Panc1 (cell line): ENCODE measurements at regions not wholly inside any gene's neighbourhood (a gene's known extent, or its start where the extent isn't known, plus 50 kb on each side); places are given as distances from the start of the nearest gene placed in this dataset.

ENCODE experiments used
- ATAC-seq: fragments of 200-7000 bp; cut with Tn5 transposase; 2 replicates; pipeline ENCODE4 v1.9.1; 2020; ENCODE audit warnings: mild to moderate bottlenecking, moderate library complexity
- BruUV-seq: library from RNA; stranded (reverse); fragments of 400-500 nt; replicated peaks from 2 replicates; lab custom pipeline; 2021; lab: Mats Ljungman, UMichigan
- CTCF ChIA-PET: fragments of 300-600 bp; sonication (Branson Sonifier 250); formaldehyde crosslinking; loops from one replicate; lab custom pipeline; 2022; ENCODE audit warnings: antibody characterized with exemption; lab: Charles Lee
- POLR2A ChIA-PET: fragments of 300-600 bp; sonication (Branson Sonifier 250); formaldehyde crosslinking; loops from one replicate; lab custom pipeline; 2022; ENCODE audit warnings: antibody characterized with exemption; lab: Charles Lee
- DNase-seq: peaks from one replicate; pipeline ENCODE4 v3.0.0-alpha.2; 2010; ENCODE audit warnings: low read depth, low spot score
- H3K27ac ChIP-seq: 2 replicates; pipeline ENCODE4 v1.5.1; 2011; ENCODE audit warnings: mild to moderate bottlenecking, low read length, inconsistent platforms
- H3K27me3 ChIP-seq: fragments of 200-500 bp; sonication (Bioruptor generic); 2 replicates; pipeline ENCODE4 v1.6.0; 2014; ENCODE audit warnings: low read length, inconsistent platforms; ENCODE audit not compliant: control insufficient read depth, insufficient read depth
- H3K36me3 ChIP-seq: fragments of 200-500 bp; sonication (Bioruptor generic); 2 replicates; pipeline ENCODE4 v1.5.1; 2014; ENCODE audit warnings: inconsistent platforms, mild to moderate bottlenecking, low read length, moderate library complexity; ENCODE audit not compliant: control insufficient read depth, insufficient read depth
- H3K4me1 ChIP-seq: 2 replicates; pipeline ENCODE4 v1.5.1; 2011; ENCODE audit warnings: inconsistent platforms, mild to moderate bottlenecking, low read length, moderate library complexity; ENCODE audit not compliant: control insufficient read depth, insufficient read depth
- H3K4me3 ChIP-seq, 2 experiments: 2 replicates each; pipeline ENCODE4 v1.5.1; 2011 to 2012; ENCODE audit warnings: low read depth in 2 of 2, low read length in 2 of 2, mild to moderate bottlenecking in 2 of 2, inconsistent platforms in 1 of 2, moderate library complexity in 1 of 2
- H3K9me3 ChIP-seq: fragments of 200-500 bp; sonication (Bioruptor generic); 2 replicates; pipeline ENCODE4 v1.5.1; 2014; ENCODE audit warnings: low read depth, mild to moderate bottlenecking, inconsistent platforms, low read length, moderate library complexity; ENCODE audit not compliant: control insufficient read depth, insufficient read depth
- POLR2AphosphoS5 ChIP-seq: IDR thresholded peaks from 2 replicates; pipeline ENCODE4 v1.6.1; 2012; ENCODE audit warnings: mild to moderate bottlenecking, low read depth, low read length, moderate library complexity
- SIN3A ChIP-seq: IDR thresholded peaks from 2 replicates; pipeline ENCODE4 v1.6.1; 2012; ENCODE audit warnings: low read depth, mild to moderate bottlenecking, low read length, moderate library complexity, borderline replicate concordance; ENCODE audit not compliant: insufficient read depth
- TCF7L2 ChIP-seq: IDR thresholded peaks from 2 replicates; pipeline ENCODE4 v1.6.1; 2011; ENCODE audit warnings: mild to moderate bottlenecking, low read depth, low read length, inconsistent platforms
- in situ Hi-C: cut with HindIII; loops from 2 replicates; pipeline ENCODE4 v1.10.0; 2016; ENCODE audit warnings: low sequenced_read_pairs, low pct_unique_long_range_greater_than_20kb
- intact Hi-C: fragments of 100-400 bp; cut with micrococcal nuclease; formaldehyde crosslinking; loops from one replicate; pipeline ENCODE4 v1.10.0; 2022; ENCODE audit not compliant: unreplicated experiment
- TF ChIP-seq, protein P1 (sequence below), 2 experiments: IDR thresholded peaks; 2 replicates each; pipeline ENCODE4 v1.6.1; 2011 to 2012; ENCODE audit warnings: low read depth in 2 of 2, control low read depth in 1 of 2, low read length in 1 of 2, mild to moderate bottlenecking in 1 of 2, moderate library complexity in 1 of 2; ENCODE audit not compliant: insufficient read depth in 1 of 2
- TF ChIP-seq, protein P2 (sequence below): fragments of 450-650 bp; IDR thresholded peaks from 2 replicates; pipeline ENCODE4 v1.5.1; 2017; ENCODE audit warnings: mild to moderate bottlenecking

DNA sequence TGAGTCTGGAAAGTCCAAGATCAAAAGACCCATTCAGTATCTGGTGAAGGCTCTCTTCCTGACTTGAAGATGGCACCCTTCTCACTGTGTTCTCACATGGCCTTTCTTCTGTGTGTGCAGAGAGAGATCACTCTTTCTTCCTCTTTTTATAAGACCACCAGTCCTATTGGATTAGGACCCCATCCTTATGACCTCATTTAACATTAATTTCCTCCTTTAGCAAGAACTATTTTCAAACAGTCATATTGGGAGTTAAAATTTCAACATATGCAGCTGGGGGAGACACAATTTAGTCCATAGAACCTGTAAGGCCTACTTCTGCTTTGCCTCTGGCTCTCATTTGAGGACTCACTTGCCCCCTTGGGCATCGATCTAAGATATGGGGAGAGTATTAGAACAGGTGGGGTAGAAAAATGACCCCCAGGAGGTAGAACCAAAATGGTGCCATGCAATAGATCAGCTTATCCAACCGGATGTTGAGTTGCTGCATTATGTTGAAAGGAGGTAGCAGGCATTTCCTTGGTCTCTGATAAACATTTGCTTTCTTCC, 78.4 kb upstream of the ATXN1 start:
- no peak for TF ChIP-seq POLR2AphosphoS5
- no peak for TF ChIP-seq TCF7L2
- TF ChIP-seq, protein P1, sequence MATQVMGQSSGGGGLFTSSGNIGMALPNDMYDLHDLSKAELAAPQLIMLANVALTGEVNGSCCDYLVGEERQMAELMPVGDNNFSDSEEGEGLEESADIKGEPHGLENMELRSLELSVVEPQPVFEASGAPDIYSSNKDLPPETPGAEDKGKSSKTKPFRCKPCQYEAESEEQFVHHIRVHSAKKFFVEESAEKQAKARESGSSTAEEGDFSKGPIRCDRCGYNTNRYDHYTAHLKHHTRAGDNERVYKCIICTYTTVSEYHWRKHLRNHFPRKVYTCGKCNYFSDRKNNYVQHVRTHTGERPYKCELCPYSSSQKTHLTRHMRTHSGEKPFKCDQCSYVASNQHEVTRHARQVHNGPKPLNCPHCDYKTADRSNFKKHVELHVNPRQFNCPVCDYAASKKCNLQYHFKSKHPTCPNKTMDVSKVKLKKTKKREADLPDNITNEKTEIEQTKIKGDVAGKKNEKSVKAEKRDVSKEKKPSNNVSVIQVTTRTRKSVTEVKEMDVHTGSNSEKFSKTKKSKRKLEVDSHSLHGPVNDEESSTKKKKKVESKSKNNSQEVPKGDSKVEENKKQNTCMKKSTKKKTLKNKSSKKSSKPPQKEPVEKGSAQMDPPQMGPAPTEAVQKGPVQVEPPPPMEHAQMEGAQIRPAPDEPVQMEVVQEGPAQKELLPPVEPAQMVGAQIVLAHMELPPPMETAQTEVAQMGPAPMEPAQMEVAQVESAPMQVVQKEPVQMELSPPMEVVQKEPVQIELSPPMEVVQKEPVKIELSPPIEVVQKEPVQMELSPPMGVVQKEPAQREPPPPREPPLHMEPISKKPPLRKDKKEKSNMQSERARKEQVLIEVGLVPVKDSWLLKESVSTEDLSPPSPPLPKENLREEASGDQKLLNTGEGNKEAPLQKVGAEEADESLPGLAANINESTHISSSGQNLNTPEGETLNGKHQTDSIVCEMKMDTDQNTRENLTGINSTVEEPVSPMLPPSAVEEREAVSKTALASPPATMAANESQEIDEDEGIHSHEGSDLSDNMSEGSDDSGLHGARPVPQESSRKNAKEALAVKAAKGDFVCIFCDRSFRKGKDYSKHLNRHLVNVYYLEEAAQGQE (IDR thresholded peaks at IDR 0.05; ENCODE audit: insufficient read depth in 1 of 2, low read depth in 2 of 2, low read length in 1 of 2), result no peak
- Histone ChIP-seq H3K9me3 (no peaks in the 10 kb centered on the region), H3K4me1 (no peaks in the 10 kb centered on the region), H3K36me3 (no peaks in the 10 kb centered on the region), H3K27me3 (no peaks in the 10 kb centered on the region), H3K4me3 (no peak overlapping the region), H3K27ac (no peak overlapping the region)
- ATAC-seq (no peak), DNase-seq (no peak)
- POLR2A ChIA-PET, result no interaction called here
- CTCF ChIA-PET, result no interaction called here
- intact Hi-C loops (no loop called here), in situ Hi-C loops (no loop called here)
- BruUV-seq, result no TSS peak

DNA sequence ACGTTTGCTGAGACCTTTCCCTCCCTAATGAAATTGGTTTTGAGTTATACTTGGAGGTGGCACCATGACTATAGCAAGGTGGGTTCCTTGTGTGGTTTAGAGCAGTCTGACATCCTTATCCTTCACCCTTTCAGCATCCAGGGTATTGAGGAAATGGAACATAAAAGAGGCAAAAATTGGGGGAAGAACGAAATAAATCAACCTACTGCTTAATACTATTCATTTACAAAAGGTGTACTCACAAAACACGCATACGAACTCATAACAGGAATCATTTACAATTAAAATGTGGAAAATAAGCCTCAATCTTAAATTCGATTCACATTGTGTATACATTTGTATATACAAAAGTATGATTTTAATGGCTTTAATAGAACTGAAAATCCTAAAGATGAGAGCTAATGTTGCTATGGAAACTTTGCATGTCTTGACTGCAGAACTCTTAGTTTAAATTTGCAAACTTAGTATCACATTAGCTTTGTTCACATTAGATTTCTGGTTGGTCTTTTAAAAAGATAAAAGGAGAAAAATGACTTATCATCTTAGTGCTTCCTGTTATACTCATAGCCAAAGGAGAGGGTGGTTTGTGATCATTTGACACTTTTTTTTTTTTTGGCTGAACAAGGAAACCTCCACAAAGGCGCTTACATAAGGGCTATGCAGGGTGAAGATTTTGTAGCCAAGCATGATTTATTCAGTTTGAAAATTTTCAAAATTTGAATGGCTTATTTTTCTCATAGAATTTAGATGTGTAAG, 76.1 kb upstream of the ATXN1 start:
- H3K27ac ChIP-seq, result no peak overlapping the region
- ATAC-seq, result no peak
- POLR2A ChIA-PET, result no interaction called here
- no peaks in the 10 kb centered on the region for H3K9me3 ChIP-seq
- H3K27me3 ChIP-seq, result no peaks in the 10 kb centered on the region
- DNase-seq, result no peak
- BruUV-seq, result no TSS peak
- in situ Hi-C loops (no loop called here), intact Hi-C loops (no loop called here)
- CTCF ChIA-PET, result interaction anchor here (0.6 kb wide), 1 partner anchor 548 kb away, joined by 3 read pairs; no protein-coding TSS in a partner anchor
- H3K4me1 ChIP-seq, result no peaks in the 10 kb centered on the region
- TF ChIP-seq POLR2AphosphoS5 (no peak), SIN3A (no peak), TCF7L2 (no peak)
- TF ChIP-seq, protein P1 (IDR thresholded peaks at IDR 0.05; ENCODE audit: insufficient read depth in 1 of 2, low read depth in 2 of 2, low read length in 1 of 2), result no peak
- TF ChIP-seq, protein P2, sequence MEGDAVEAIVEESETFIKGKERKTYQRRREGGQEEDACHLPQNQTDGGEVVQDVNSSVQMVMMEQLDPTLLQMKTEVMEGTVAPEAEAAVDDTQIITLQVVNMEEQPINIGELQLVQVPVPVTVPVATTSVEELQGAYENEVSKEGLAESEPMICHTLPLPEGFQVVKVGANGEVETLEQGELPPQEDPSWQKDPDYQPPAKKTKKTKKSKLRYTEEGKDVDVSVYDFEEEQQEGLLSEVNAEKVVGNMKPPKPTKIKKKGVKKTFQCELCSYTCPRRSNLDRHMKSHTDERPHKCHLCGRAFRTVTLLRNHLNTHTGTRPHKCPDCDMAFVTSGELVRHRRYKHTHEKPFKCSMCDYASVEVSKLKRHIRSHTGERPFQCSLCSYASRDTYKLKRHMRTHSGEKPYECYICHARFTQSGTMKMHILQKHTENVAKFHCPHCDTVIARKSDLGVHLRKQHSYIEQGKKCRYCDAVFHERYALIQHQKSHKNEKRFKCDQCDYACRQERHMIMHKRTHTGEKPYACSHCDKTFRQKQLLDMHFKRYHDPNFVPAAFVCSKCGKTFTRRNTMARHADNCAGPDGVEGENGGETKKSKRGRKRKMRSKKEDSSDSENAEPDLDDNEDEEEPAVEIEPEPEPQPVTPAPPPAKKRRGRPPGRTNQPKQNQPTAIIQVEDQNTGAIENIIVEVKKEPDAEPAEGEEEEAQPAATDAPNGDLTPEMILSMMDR, result no peak
- H3K4me3 ChIP-seq, result no peak overlapping the region
- no peaks in the 10 kb centered on the region for H3K36me3 ChIP-seq
